Head of caudate nucleus (tissue), 42 donors: ENCODE measurements at regions not wholly inside any gene's neighbourhood (a gene's known extent, or its start where the extent isn't known, plus 50 kb on each side); places are given as distances from the start of the nearest gene placed in this dataset.

Experiments
- DNase-seq, 42 donors: peaks; one replicate each; pipeline versions ENCODE4 v3.0.0 to v3.0.0-alpha.2; 2020 to 2021; ENCODE audit warnings: mixed read lengths in 7 of 42
- intact Hi-C: fragments of 100-400 bp; cut with DNase I; formaldehyde crosslinking; loops from one replicate; pipeline ENCODE4 v1.15.0; 2022

GRCh38 chr7:1316086-1316485 is 83.4 kb downstream of the UNCX start:
- intact Hi-C loops = no loop called here
- no peak for DNase-seq

- intact Hi-C loops = no loop called here
- no peak for DNase-seq
Measured at GRCh38 chr7:1317646-1318045, 85.0 kb downstream of the UNCX start.

DNA sequence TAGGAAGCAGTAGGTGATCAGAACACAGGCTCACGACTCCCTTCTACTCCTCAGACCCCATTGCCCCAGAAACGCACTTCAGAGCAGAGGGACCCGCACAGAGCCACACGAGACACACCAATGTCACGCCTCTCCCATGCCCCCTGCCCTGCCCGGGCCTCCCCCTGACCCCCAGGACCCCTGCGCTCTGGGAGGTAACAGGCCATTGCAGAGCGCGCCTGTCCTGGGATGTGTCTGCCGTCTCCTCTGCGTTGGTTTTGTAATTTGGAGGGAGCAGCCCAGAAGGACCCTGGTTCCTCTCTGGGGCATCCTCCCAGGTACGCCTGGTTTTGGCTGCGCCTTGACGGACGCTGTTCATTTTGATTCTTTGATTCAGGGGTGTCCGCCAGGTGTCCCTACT is 85.4 kb downstream of the UNCX start:
- no peak for DNase-seq

GRCh38 chr7:1318661-1319060 is 86.0 kb downstream of the UNCX start:
- DNase-seq = no peak
- intact Hi-C loops = no loop called here

More for the DNA sequence above, 85.4 kb downstream of the UNCX start:
- intact Hi-C loops = no loop called here

DNA sequence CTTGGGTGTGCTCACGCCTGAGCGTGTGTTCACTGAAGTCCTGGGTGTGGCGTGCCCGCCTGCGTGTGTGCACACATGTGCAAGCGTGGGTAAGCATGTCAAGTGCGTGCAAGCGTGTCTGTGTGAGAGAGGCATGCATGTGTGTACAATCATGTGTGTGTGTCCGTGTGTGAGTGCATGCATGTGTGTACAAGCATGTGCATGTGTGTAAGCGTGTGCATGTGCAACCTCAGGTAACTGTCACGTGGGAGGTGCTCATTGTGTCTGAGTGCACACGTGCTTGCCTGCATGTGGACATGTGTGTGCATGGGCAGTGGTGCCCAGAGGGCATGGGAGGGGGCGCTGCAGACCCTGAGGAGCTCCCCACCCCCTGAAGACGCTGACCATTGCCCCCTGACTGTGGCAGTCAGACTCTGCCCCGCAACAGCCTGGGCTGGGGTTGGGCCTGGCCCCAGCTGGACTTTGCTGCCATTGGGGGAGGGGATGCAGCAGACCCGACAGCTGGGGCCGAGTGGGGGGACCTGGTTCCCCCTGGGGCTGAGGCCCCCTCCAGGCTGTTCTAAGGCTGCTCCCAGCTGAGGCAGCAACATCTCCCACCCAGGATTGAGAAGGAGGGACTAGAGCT is 88.1 kb downstream of the UNCX start:
- no peak for DNase-seq
- intact Hi-C loops = no loop called here

- peak in 2 of 42 donors; percentile 14 to 21 for DNase-seq
- intact Hi-C loops = no loop called here
Measured at GRCh38 chr7:1321411-1322239, 89.0 kb downstream of the UNCX start.

- intact Hi-C loops = no loop called here
- no peak for DNase-seq
Measured at GRCh38 chr7:1322240-1323110, 89.8 kb downstream of the UNCX start.

GRCh38 chr7:1323178-1324027 is 90.7 kb downstream of the UNCX start:
- DNase-seq = peak; percentile 22 to 81 (median 58)
- intact Hi-C loops = no loop called here

DNA sequence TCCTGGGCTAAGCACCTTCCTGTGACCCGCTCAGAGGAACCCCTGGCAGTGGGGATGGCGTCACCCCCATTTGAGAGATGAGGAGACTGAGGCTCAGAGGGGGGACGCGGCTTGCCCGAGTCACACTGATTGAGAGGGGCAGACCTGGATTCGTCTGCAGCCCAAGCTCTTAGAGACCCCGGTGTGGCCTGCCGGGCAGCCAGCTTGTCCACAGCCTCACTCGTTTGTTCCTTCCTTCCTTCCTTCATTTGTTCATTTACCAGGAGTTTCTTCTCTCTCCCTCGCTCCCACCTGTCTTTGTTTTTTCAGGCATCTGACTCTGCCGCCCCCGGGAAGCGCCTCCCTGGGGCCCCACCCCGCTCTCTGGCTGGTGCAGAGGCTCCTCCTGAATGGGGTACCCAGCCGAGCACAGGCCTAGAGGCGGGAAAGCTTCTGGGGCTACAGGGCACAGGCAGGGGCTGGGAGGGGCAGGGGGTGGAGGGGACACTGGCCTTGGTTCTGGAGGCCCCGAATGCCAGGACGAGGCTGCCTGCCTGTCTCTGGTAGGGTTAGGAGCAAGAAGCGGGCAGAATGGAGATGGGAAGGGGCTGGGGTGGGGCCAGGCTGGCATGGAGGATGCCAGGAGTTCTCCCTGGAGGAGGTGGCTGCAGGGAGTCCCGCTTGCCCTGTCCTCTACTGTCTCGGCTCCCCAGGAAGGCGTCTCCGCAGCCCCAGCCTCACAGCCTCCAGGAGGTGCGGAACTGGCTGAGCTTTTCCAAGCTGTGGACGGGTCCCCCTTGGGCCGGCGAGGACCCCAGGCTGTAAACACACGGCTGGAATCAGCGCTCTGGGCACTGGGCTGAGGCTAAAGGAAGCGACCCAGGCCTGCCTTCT is 91.6 kb downstream of the UNCX start:
- DNase-seq = peak in 3 of 42 donors; percentile 17 to 57 (median 34)
- intact Hi-C loops = no loop called here

DNA sequence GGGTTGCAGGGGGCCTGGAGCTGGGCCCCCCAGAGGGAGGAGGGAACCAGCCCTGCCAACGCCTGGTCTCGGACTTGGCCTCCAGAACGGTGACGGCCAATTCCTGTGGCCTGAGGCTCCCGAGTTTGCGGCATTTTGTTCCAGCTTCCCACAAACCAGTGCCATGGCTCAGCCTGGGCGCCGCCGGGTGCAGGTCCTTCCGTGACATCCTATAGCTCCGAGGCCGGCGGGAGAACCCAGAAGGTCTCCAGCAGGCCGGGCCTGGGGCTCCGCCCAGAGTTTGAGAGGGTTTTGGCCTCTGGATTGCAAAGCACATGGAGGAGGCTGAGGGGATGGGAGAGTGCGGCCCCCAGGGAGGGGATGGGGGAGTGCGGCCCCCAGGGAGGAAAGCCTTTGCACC is 92.6 kb downstream of the UNCX start:
- no peak for DNase-seq
- intact Hi-C loops = no loop called here

GRCh38 chr7:1325646-1326510 is 93.2 kb downstream of the UNCX start:
- intact Hi-C loops = no loop called here
- DNase-seq = no peak

DNA sequence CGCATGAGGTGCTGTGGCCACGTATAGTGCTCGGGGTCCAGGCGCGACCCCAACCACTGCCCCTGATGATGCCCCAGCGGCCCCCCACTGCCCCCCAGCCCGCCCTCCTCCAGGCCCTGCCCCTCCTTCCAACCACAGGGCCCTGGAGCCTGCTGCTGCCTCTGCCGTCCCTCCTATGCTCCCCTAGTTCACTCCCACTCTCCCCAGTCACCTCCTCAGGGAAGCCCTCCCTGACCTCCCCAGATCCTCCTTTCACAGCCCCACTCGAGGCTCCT is 93.8 kb downstream of the UNCX start:
- no peak for DNase-seq
- intact Hi-C loops = no loop called here

DNA sequence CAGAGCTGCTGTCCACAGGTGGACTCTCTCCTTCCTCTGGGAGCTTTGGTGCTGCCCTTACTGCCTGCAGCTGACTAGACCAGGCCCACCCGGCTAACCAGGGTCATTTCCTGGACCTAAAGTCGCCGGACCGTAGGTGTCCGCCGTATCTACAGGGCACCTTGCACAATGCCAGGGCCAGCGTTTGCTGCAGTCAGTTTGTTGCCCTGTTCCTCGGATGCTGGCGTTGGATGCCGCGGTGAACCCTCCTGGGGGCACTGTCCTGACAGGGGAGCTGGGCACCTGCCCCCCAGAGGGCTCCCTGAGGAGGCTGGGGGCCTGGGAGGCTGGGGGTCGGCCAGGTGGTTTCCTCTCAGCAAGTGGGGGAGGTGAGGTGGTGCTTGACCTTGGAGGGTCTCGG is 96.6 kb downstream of the UNCX start:
- no peak for DNase-seq
- intact Hi-C loops = no loop called here

GRCh38 chr7:1329966-1330800 is 97.5 kb downstream of the UNCX start:
- no peak for DNase-seq
- intact Hi-C loops = no loop called here

GRCh38 chr7:1330801-1331425 is 98.2 kb downstream of the UNCX start:
- no peak for DNase-seq
- intact Hi-C loops = no loop called here
